ENCODE measurements at regions not wholly inside any gene's neighbourhood (a gene's known extent, or its start where the extent isn't known, plus 50 kb on each side); places are given as distances from the start of the nearest gene placed in this dataset.

- no peaks in the 10 kb centered on the region for H3K27me3 ChIP-seq (ENCODE audit: control insufficient read depth, insufficient read depth, low read length)
- CTCF ChIA-PET: no interaction called here
- H3K36me3 ChIP-seq (ENCODE audit: control insufficient read depth, insufficient read depth, low read length): no peaks in the 10 kb centered on the region
- TF ChIP-seq CTCF (IDR thresholded peaks at IDR 0.05; ENCODE audit: insufficient read depth, low read depth, low read length): no peak
- H3K4me3 ChIP-seq (ENCODE audit: low read depth, low read length): no peak overlapping the region
- DNase-seq (ENCODE audit: low read depth): no peak
- POLR2A ChIA-PET: no interaction called here
Observed at GRCh38 chr2:5230444-5230843, 461.7 kb upstream of the SOX11 start.

- no peak overlapping the region for H3K4me3 ChIP-seq (ENCODE audit: low read depth, low read length)
- POLR2A ChIA-PET: no interaction called here
- DNase-seq (ENCODE audit: low read depth): no peak
- H3K27me3 ChIP-seq (ENCODE audit: control insufficient read depth, insufficient read depth, low read length): no peaks in the 10 kb centered on the region
- CTCF ChIA-PET: no interaction called here
- TF ChIP-seq CTCF (IDR thresholded peaks at IDR 0.05; ENCODE audit: insufficient read depth, low read depth, low read length): no peak
- no peaks in the 10 kb centered on the region for H3K36me3 ChIP-seq (ENCODE audit: control insufficient read depth, insufficient read depth, low read length)
Observed at GRCh38 chr2:5230855-5231254, 461.3 kb upstream of the SOX11 start.

- CTCF ChIA-PET: no interaction called here
- H3K4me3 ChIP-seq (ENCODE audit: low read depth, low read length): no peak overlapping the region
- no peak for DNase-seq (ENCODE audit: low read depth)
- POLR2A ChIA-PET: no interaction called here
- no peaks in the 10 kb centered on the region for H3K27me3 ChIP-seq (ENCODE audit: control insufficient read depth, insufficient read depth, low read length)
- no peak for TF ChIP-seq CTCF (IDR thresholded peaks at IDR 0.05; ENCODE audit: insufficient read depth, low read depth, low read length)
- no peaks in the 10 kb centered on the region for H3K36me3 ChIP-seq (ENCODE audit: control insufficient read depth, insufficient read depth, low read length)
Observed at GRCh38 chr2:5231287-5231686, 460.9 kb upstream of the SOX11 start.

- no peaks in the 10 kb centered on the region for H3K27me3 ChIP-seq (ENCODE audit: control insufficient read depth, insufficient read depth, low read length)
- ChIA-PET POLR2A (no interaction called here), CTCF (no interaction called here)
- no peak overlapping the region for H3K4me3 ChIP-seq (ENCODE audit: low read depth, low read length)
- DNase-seq (ENCODE audit: low read depth): no peak
- H3K36me3 ChIP-seq (ENCODE audit: control insufficient read depth, insufficient read depth, low read length): no peaks in the 10 kb centered on the region
- TF ChIP-seq CTCF (IDR thresholded peaks at IDR 0.05; ENCODE audit: insufficient read depth, low read depth, low read length): no peak
Observed at GRCh38 chr2:5234563-5234962, 457.6 kb upstream of the SOX11 start.

GRCh38 chr2:5235701-5236100 lies 456.5 kb upstream of the SOX11 start:
- Histone ChIP-seq H3K4me3 (ENCODE audit: low read depth, low read length) (no peak overlapping the region), H3K27me3 (ENCODE audit: control insufficient read depth, insufficient read depth, low read length) (no peaks in the 10 kb centered on the region), H3K36me3 (ENCODE audit: control insufficient read depth, insufficient read depth, low read length) (no peaks in the 10 kb centered on the region)
- ChIA-PET POLR2A (no interaction called here), CTCF (interaction anchor here (0.5 kb wide), 1 partner anchor 1114 kb away, joined by 8 read pairs; no protein-coding TSS in a partner anchor)
- TF ChIP-seq CTCF (IDR thresholded peaks at IDR 0.05; ENCODE audit: insufficient read depth, low read depth, low read length): no peak
- DNase-seq (ENCODE audit: low read depth): no peak

All from BJ (cell line).